MG63 (cell line): ENCODE measurements at regions not wholly inside any gene's neighbourhood (a gene's known extent, or its start where the extent isn't known, plus 50 kb on each side); places are given as distances from the start of the nearest gene placed in this dataset.

Experiments used
- DNase-seq: peaks from one replicate; pipeline ENCODE4 v3.0.0-alpha.2; 2020
- H3K27me3 ChIP-seq: fragments of 250-450 bp; sonication (Bioruptor Pico); 2 replicates; pipeline ENCODE4 v1.5.1; 2020; ENCODE audit warnings: mild to moderate bottlenecking, moderate library complexity
- H3K36me3 ChIP-seq: fragments of 250-450 bp; sonication (Bioruptor Pico); 2 replicates; pipeline ENCODE4 v1.5.1; 2020; ENCODE audit warnings: mild to moderate bottlenecking, moderate library complexity
- H3K4me3 ChIP-seq: fragments of 250-450 bp; sonication (Bioruptor Pico); 2 replicates; pipeline ENCODE4 v1.5.1; 2020; ENCODE audit warnings: mild to moderate bottlenecking, moderate library complexity
- H3K9me3 ChIP-seq: fragments of 250-450 bp; sonication (Bioruptor Pico); 2 replicates; pipeline ENCODE4 v1.5.1; 2020; ENCODE audit warnings: mild to moderate bottlenecking, moderate library complexity

DNA sequence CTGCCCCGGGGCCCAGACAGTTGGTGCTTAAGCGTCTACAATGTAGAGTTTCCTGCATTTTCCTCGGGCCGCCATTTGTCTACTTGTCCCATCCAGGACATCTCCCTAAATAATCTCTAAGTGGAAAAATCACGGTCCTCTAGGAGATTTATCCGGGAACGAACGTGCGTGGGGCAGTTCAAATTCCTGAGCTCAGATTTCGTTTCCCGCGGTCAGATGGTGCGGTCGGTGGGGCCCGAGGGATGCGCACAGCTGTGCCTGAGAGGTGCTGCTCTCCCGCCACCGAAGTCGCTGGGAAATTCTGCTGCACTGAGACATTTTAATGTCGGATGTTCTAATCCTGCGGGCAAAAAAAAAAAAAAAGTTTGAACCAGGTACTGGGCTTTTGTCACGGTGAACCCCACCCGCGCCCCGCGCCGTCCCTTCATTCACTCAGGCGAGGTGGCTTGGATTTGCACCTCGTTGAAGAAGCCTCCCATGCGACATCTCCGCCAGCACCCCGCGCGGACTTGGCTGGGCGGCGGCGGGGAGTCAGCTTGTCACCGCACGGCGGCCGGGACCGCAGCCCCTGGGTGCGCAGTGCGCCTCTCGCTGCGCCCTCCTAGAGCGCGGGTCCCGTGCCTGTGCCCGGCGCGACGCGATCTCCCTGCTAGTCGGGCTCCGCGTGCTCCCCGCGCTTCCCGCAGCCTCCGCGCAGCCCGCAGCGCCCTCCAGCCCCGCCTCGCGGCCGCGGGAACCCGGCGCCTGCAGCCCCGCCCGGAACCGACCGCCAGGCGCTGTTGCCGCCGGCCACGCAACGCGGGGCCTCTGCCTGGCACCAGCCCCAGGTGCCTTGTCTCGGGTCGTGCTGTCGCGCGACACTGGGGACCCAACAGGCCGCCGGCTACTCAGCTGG is 191.9 kb upstream of the TCF4 start:
- Histone ChIP-seq H3K9me3 (no peaks in the 10 kb centered on the region), H3K4me3 (peak overlapping the region; percentile 46), H3K36me3 (no peaks in the 10 kb centered on the region), H3K27me3 (no peaks in the 10 kb centered on the region)
- peak; percentile 41 for DNase-seq

DNA sequence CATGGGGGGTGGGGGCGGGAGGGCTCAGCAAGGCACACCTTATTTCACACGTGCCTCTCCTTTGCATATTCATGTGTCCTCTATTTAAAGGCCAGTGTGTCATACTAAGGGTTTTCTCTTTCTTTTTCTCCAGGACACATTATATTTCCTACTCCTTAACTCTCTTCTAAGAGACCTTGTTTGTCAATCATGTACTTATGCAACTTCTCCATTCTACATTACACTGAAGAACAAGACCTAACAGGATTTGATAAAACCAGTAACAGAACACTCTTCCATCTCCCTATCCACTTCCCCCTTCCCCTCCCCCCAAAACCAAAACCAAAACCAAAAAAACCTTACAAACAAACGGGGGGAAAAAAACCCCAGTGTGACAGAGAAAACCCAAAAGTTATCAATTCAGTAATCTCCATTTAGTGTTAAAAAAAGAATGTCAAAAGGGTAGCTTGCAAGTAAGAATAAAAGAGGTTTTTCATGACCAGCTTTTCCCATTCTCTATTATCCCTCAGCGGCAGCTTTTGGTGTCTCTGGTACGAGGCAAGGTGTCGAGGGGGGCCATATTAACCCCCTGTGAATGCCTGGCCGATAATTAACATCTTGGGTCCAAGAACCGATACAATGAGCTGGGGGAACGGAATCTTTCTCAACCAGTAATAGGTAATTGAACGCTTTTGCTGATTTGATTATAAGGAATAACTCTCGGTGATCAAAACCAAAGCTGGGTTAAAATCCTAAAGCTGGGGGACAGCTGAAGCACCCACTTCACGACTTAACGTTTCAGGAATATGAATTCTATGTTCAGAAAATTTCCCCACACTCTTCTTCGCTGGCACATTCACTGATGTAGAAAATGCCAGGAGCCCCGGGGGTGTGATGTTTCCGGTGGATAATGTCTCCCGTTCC is 191.0 kb upstream of the TCF4 start:
- peak; percentile 28 for DNase-seq
- Histone ChIP-seq H3K27me3 (no peaks in the 10 kb centered on the region), H3K9me3 (no peaks in the 10 kb centered on the region), H3K36me3 (no peaks in the 10 kb centered on the region), H3K4me3 (peak overlapping the region; percentile 46)

DNA sequence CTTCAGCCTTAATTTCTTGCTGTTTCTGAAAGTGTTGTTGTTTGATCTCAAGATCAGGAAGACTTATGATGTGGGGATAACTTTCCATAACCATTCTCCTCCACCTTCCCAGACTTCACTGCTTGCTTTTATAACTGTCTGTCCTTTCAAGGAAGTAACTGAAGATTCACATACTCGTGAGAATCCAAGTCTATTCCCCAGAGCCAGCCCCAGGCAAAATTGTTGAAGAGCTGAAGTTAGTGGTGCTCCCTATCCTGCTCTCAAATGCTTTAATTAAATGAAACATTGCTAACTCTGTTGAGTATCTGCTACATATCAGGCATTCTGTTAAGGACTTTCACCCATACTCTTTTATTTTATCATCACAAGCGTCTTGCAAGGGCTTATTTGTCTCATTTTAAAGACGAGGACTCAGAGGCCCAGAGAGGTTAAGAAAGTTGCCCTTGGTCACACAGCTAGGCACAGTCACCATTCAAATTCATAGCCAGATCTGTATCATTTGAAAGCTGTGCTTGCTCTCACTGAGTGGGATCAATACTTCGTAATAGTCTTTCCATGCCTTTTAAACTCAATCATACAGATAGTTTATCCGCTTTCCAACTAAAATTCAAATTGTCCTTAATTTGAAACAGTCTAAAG is 189.8 kb upstream of the TCF4 start:
- Histone ChIP-seq H3K27me3 (no peaks in the 10 kb centered on the region), H3K36me3 (no peaks in the 10 kb centered on the region), H3K4me3 (no peak overlapping the region), H3K9me3 (no peaks in the 10 kb centered on the region)
- DNase-seq = no peak

DNA sequence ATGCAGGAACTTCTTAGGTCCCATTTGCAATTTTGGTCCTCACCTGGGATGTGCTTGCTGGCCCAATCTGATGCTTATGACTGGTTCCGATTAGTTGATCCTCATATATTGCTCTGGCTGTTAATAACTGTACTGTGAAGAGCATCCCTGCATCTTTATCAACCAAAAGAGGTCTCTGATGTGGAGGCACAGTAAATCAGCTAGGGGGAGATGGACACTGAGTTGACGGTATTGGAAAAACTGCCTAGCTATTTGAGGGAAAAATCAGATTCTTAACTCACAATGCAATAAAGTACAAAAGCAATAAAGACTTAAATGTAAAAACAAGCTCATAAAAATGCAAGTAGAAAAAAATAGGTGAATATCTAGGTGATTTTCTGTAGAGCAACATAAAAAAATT is 188.0 kb upstream of the TCF4 start:
- Histone ChIP-seq H3K36me3 (no peaks in the 10 kb centered on the region), H3K4me3 (no peak overlapping the region), H3K9me3 (no peaks in the 10 kb centered on the region), H3K27me3 (no peaks in the 10 kb centered on the region)
- no peak for DNase-seq

DNA sequence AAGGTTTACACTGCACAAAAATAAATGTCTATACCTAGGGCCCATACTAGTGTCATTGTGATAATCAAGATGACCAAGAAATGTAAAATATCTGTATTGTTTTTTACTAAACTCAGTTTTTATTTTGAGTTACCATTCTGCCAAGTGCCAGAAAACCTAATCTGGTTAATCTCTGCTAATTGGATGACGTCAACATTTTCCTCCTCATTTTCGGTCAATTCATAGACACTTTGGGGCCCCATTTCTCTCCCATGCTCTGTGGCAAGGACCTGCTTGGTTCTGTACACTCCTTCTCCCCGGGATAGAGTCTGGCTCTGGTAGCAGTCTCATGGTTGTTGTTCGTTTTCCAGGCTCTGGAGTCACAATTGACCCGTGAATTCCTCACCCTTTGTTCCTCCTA is 186.5 kb upstream of the TCF4 start:
- no peaks in the 10 kb centered on the region for H3K27me3 ChIP-seq
- H3K36me3 ChIP-seq = no peaks in the 10 kb centered on the region
- no peak overlapping the region for H3K4me3 ChIP-seq
- DNase-seq = no peak
- no peaks in the 10 kb centered on the region for H3K9me3 ChIP-seq

DNA sequence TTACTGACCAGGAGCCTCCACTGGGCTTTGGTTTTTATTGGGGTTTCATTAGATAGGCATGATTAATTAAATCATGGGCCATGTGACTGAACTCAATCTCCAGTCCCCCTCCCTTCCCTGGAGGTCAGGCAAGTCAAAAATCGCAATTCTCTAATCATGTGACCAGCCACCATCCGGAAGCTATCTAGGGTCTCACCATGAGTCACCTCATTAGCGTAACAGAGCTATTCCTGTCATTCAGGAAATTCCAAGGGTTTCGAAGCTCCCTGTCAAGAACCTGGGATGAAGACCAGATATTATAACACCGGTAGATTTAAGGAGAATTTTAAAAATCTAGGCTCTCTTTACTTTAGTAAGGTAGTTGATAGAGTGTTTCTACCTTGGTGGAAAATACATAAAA is 180.3 kb upstream of the TCF4 start:
- DNase-seq = no peak
- Histone ChIP-seq H3K27me3 (no peaks in the 10 kb centered on the region), H3K9me3 (no peaks in the 10 kb centered on the region), H3K4me3 (no peak overlapping the region), H3K36me3 (no peaks in the 10 kb centered on the region)

- H3K9me3 ChIP-seq = no peaks in the 10 kb centered on the region
- H3K4me3 ChIP-seq = no peak overlapping the region
- DNase-seq = no peak
- no peaks in the 10 kb centered on the region for H3K27me3 ChIP-seq
- no peaks in the 10 kb centered on the region for H3K36me3 ChIP-seq
Observed at GRCh38 chr18:55764386-55764785, 176.4 kb upstream of the TCF4 start.

DNA sequence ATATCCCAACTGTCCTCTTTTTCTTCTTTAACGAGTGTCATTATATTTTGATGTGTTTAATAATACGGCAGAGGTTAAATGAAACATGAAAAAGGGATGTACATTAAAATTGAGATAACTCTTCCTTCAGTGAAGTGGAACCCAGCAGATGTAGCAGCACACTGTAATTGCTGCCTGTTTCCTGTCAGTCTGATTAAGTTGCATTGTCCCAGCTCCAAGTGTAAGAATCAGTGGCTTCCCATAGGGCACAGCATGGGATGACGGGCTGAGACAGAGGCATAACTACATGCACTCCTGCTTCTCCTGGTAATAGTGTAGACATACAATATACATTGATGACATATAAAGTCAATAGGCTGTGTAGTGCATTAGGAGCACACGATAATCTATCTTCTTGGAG is 175.8 kb upstream of the TCF4 start:
- no peak for DNase-seq
- no peak overlapping the region for H3K4me3 ChIP-seq
- no peaks in the 10 kb centered on the region for H3K36me3 ChIP-seq
- H3K27me3 ChIP-seq = no peaks in the 10 kb centered on the region
- H3K9me3 ChIP-seq = no peaks in the 10 kb centered on the region

DNA sequence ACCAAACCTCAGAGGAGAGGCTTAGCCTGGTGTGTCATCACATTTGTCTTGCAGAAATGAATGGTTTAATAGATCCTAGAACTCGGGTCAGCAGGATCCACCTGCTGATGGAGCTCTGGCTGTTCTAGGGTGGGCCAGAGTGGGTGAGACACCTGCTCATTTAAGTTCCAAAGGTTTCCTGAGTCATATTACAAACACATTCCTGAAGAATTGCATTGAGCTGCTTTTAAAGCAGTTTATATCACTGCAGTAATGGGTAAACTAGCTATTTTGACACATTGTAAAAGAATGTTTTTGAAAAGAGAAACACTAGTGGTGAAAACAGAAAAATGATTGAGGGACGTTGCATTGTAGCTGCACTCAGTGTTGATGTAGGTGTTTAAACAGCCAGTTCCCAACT is 175.3 kb upstream of the TCF4 start:
- Histone ChIP-seq H3K9me3 (no peaks in the 10 kb centered on the region), H3K4me3 (no peak overlapping the region), H3K27me3 (no peaks in the 10 kb centered on the region)

GRCh38 chr18:55762424-55762823 is 174.4 kb upstream of the TCF4 start:
- DNase-seq = no peak
- no peaks in the 10 kb centered on the region for H3K27me3 ChIP-seq
- H3K4me3 ChIP-seq = no peak overlapping the region
- no peaks in the 10 kb centered on the region for H3K36me3 ChIP-seq
- no peaks in the 10 kb centered on the region for H3K9me3 ChIP-seq

More for the DNA sequence above, 175.3 kb upstream of the TCF4 start:
- no peaks in the 10 kb centered on the region for H3K36me3 ChIP-seq
- peak; percentile 10 for DNase-seq

DNA sequence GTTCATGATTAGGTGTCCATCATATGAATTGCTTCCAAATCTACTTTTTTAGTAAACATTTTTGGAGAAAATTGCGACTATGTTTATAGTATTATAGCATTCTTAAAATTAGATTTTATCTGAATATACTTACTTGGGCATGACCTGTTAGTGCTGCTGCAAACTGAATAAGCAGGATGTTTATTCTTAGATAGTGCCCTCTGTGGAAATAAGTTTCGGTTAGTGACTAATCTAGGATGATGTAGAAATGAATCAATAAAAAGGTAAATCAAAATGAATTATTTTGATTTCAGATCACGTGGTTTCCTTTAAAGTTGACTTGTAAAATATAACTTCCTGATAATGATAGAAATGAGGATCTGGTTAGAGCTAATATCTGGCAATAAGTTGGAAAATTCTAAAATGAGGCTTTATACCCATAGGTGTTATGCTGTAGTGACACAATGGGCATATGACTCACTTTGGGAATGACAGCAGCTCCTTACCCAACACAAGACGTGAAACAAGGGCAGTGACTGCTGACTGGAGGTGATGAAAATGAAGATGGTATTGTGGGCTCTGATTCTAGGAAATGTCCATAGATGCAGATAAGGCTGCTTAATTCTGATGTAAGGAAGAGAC is 165.8 kb upstream of the TCF4 start:
- H3K4me3 ChIP-seq = no peak overlapping the region
- H3K36me3 ChIP-seq = no peaks in the 10 kb centered on the region
- no peaks in the 10 kb centered on the region for H3K27me3 ChIP-seq
- DNase-seq = peak; percentile 23
- H3K9me3 ChIP-seq = no peaks in the 10 kb centered on the region

GRCh38 chr18:55751476-55751875 is 163.5 kb upstream of the TCF4 start:
- DNase-seq = no peak
- Histone ChIP-seq H3K36me3 (no peaks in the 10 kb centered on the region), H3K4me3 (no peak overlapping the region), H3K27me3 (no peaks in the 10 kb centered on the region), H3K9me3 (no peaks in the 10 kb centered on the region)

- Histone ChIP-seq H3K4me3 (no peak overlapping the region), H3K36me3 (no peaks in the 10 kb centered on the region), H3K27me3 (no peaks in the 10 kb centered on the region), H3K9me3 (no peaks in the 10 kb centered on the region)
- DNase-seq = no peak
Observed at GRCh38 chr18:55748227-55748738, 160.3 kb upstream of the TCF4 start.

DNA sequence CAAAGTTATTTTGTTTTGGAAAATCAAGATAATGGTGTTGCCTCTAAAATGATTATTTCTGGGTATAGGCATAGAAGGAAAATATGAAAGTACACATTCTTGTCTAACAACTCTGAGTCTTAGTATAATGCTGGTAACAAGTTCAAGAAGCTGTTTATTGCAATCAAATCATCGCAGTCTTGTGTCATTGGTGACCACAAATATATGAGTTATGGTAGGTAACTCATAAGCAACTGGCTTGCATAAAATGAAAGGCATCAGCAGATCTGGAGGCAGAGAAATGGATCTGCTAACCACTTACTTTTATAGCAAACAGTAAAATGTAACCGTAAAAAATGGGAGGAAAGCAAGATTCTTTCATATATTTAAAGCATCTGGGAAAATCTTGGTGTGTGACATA is 156.2 kb upstream of the TCF4 start:
- Histone ChIP-seq H3K4me3 (no peak overlapping the region), H3K27me3 (no peaks in the 10 kb centered on the region), H3K9me3 (no peaks in the 10 kb centered on the region), H3K36me3 (no peaks in the 10 kb centered on the region)
- no peak for DNase-seq

DNA sequence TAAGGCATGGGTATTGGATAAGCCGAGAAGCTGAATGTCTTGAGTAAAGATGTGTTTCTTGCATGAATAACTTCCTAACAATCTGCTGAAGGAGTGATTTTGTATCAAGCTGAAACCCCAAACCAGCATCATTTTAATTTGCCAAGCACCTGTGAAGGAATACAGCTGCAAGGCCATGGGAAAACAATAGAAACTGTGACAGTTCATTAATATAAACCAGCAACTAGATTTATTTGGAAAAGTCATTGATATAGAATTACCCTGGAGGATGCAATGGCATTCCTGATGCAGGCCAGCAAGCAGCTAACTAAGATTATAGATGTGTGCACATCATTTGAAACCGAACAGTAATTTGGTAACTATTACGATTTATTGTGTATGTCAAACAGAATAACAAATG is 155.7 kb upstream of the TCF4 start:
- Histone ChIP-seq H3K9me3 (no peaks in the 10 kb centered on the region), H3K36me3 (no peaks in the 10 kb centered on the region), H3K27me3 (no peaks in the 10 kb centered on the region), H3K4me3 (no peak overlapping the region)
- no peak for DNase-seq

- no peak for DNase-seq
- H3K4me3 ChIP-seq = no peak overlapping the region
- no peaks in the 10 kb centered on the region for H3K9me3 ChIP-seq
- H3K27me3 ChIP-seq = no peaks in the 10 kb centered on the region
- H3K36me3 ChIP-seq = no peaks in the 10 kb centered on the region
Observed at GRCh38 chr18:55743133-55743532, 155.1 kb upstream of the TCF4 start.

DNA sequence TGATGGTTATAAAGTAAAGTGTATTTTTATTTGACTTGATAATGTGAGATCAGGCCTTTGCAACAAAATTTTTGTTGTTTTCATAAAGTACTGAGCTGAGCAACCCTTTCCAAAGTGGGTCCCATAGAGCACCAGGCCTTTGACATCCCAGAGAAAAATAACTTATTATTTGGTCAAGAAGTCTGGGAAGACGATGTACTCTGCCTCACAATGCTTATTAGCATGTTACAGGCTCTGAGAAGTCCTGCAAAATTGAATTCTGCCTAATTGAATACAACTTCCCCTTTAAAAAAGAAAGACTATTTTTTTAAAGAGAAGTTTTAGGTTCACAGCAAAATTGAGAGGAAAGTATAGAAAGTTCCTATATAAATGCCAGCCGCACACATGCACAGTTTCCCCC is 151.5 kb upstream of the TCF4 start:
- H3K36me3 ChIP-seq = no peaks in the 10 kb centered on the region
- no peak overlapping the region for H3K4me3 ChIP-seq
- H3K27me3 ChIP-seq = no peaks in the 10 kb centered on the region
- H3K9me3 ChIP-seq = no peaks in the 10 kb centered on the region
- no peak for DNase-seq
